ENCODE measurements at regions not wholly inside any gene's neighbourhood (a gene's known extent, or its start where the extent isn't known, plus 50 kb on each side); places are given as distances from the start of the nearest gene placed in this dataset.

DNA sequence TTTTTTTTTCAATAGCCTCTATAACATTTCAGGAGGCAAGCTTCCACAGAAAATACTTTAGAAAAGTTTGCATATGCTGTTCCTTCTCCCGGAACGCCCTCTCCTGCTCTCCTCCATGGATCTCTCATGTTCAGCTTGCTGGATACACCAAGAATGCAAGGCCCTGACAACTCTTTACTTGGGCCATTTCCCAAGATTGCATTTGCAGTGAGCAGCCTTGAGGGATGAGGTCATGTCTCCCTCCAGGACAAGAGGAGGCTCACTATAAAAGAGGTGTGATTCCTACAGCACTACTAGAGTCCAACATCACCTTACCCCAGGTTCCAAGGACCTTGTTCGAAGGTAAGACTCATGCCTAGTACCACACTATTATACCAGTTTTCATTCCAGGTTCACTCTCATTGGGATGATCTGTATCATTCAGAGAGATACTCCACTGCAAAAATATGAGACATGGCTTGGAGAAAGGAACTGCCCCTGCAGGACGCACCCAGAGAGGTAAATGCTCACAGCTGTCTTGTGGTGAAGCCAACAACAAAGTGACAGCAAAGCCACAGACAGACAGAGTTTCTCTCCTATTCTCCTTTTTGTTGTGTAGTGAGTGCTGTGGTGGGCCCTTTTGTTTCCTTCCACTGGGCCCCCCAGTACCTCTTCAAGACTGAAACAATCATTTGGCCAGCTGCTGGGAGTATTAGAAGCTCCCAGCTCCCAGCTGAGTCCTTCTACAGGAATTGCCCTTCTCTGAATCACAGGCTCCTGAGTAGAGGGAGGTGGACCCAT, 151.7 kb upstream of the ZNF366 start:
- DNase-seq, result no peak
- intact Hi-C loops (cut with DNase I; ENCODE audit: low total_unique reads), result no loop called here
- H3K9me3 ChIP-seq, result no peaks in the 10 kb centered on the region
- TF ChIP-seq POLR2A (IDR thresholded peaks at IDR 0.05), result no peak
- TF ChIP-seq POLR2AphosphoS5 (IDR thresholded peaks at IDR 0.05), result no peak
- TF ChIP-seq, protein P1, sequence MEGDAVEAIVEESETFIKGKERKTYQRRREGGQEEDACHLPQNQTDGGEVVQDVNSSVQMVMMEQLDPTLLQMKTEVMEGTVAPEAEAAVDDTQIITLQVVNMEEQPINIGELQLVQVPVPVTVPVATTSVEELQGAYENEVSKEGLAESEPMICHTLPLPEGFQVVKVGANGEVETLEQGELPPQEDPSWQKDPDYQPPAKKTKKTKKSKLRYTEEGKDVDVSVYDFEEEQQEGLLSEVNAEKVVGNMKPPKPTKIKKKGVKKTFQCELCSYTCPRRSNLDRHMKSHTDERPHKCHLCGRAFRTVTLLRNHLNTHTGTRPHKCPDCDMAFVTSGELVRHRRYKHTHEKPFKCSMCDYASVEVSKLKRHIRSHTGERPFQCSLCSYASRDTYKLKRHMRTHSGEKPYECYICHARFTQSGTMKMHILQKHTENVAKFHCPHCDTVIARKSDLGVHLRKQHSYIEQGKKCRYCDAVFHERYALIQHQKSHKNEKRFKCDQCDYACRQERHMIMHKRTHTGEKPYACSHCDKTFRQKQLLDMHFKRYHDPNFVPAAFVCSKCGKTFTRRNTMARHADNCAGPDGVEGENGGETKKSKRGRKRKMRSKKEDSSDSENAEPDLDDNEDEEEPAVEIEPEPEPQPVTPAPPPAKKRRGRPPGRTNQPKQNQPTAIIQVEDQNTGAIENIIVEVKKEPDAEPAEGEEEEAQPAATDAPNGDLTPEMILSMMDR (IDR thresholded peaks at IDR 0.05), result no peak
- TF ChIP-seq EP300 (IDR thresholded peaks at IDR 0.05), result no peak
- peaks cover 0 to 17% (median 4%) of the 10 kb centered on the region in 4 donors for H3K4me1 ChIP-seq
- no peak overlapping the region for H3K27ac ChIP-seq
- 93 to 98% (median 94%) methylated on average over 4 of the region's 4 CpGs for WGBS, 5 donors
- no peaks in the 10 kb centered on the region for H3K27me3 ChIP-seq
- no peaks in the 10 kb centered on the region for H3K36me3 ChIP-seq
- H3K4me3 ChIP-seq, result no peak overlapping the region

DNA sequence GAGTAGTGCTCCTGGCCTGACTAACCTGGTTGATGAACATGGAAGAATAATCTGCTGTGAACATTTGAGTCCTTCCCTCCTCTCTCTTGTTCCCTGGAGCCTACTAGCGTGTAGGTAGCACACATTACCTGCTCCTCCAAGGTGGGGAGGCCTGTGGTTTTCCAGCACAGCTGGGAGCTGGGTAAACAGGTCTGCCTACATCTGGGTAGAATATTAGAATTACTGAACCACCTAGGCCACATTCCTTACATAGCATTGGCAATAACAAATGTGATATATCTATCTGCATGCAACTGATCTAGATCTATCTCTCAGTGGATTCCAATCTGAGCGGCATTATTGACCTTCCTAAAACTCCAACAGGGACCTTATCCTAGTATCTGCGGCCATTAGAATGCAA, 151.0 kb upstream of the ZNF366 start:
- no peaks in the 10 kb centered on the region for H3K36me3 ChIP-seq
- intact Hi-C loops (cut with DNase I; ENCODE audit: low total_unique reads), result no loop called here
- WGBS, 5 donors, result 85 to 91% (median 86%) methylated on average over 3 of the region's 3 CpGs
- H3K9me3 ChIP-seq, result no peaks in the 10 kb centered on the region
- peaks cover 0 to 22% (median 4%) of the 10 kb centered on the region in 4 donors for H3K4me1 ChIP-seq
- no peaks in the 10 kb centered on the region for H3K27me3 ChIP-seq
- no peak overlapping the region for H3K4me3 ChIP-seq
- no peak overlapping the region for H3K27ac ChIP-seq
- DNase-seq, result no peak
- TF ChIP-seq, protein P1 (IDR thresholded peaks at IDR 0.05), result no peak
- TF ChIP-seq POLR2A (IDR thresholded peaks at IDR 0.05) (no peak), EP300 (IDR thresholded peaks at IDR 0.05) (no peak), POLR2AphosphoS5 (IDR thresholded peaks at IDR 0.05) (no peak)

GRCh38 chr5:72656756-72657513, 149.7 kb upstream of the ZNF366 start:
- no peak overlapping the region for H3K27ac ChIP-seq
- DNase-seq, result no peak
- no peaks in the 10 kb centered on the region for H3K9me3 ChIP-seq
- intact Hi-C loops (cut with DNase I; ENCODE audit: low total_unique reads), result no loop called here
- no peak overlapping the region for H3K4me3 ChIP-seq
- H3K4me1 ChIP-seq, result peaks cover 0 to 13% (median 4%) of the 10 kb centered on the region in 4 donors
- 89 to 97% (median 93%) methylated on average over 2 of the region's 2 CpGs for WGBS, 5 donors
- no peak for TF ChIP-seq POLR2A (IDR thresholded peaks at IDR 0.05)
- TF ChIP-seq EP300 (IDR thresholded peaks at IDR 0.05), result no peak
- TF ChIP-seq, protein P1 (IDR thresholded peaks at IDR 0.05), result no peak
- TF ChIP-seq POLR2AphosphoS5 (IDR thresholded peaks at IDR 0.05), result no peak
- no peaks in the 10 kb centered on the region for H3K36me3 ChIP-seq
- no peaks in the 10 kb centered on the region for H3K27me3 ChIP-seq

DNA sequence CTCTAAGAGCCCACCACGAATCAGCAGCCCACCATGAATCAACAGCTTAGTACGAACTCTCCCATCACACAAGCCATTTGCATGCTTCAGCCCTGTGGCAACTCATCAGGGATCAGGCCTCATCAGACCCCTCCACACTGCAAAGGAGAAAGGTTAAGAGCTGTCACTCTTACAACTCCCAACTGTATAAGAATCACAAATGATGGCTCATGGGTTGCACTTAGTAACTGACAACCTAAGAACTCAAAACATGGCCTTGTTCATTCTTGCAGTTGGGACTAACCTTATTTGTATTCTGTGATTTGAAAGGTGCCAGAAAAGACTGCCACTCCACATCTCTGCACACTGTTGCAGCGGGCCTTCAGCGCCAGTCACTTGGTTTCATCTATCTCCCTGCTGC, 149.1 kb upstream of the ZNF366 start:
- no peaks in the 10 kb centered on the region for H3K27me3 ChIP-seq
- WGBS, 5 donors, result 86 to 94% (median 92%) methylated on average over 4 of the region's 4 CpGs
- no peaks in the 10 kb centered on the region for H3K36me3 ChIP-seq
- no peak for TF ChIP-seq POLR2A (IDR thresholded peaks at IDR 0.05)
- no peak for TF ChIP-seq EP300 (IDR thresholded peaks at IDR 0.05)
- TF ChIP-seq POLR2AphosphoS5 (IDR thresholded peaks at IDR 0.05), result no peak
- TF ChIP-seq, protein P1 (IDR thresholded peaks at IDR 0.05), result no peak
- no peak overlapping the region for H3K27ac ChIP-seq
- intact Hi-C loops (cut with DNase I; ENCODE audit: low total_unique reads), result no loop called here
- peaks cover 0 to 7% (median under 1%) of the 10 kb centered on the region in 4 donors for H3K4me1 ChIP-seq
- H3K9me3 ChIP-seq, result no peaks in the 10 kb centered on the region
- DNase-seq, result no peak
- H3K4me3 ChIP-seq, result no peak overlapping the region
